OCI-LY7 (cell line): ENCODE measurements at regions not wholly inside any gene's neighbourhood (a gene's known extent, or its start where the extent isn't known, plus 50 kb on each side); places are given as distances from the start of the nearest gene placed in this dataset.

Experiments
- BruUV-seq: library from RNA; stranded (reverse); fragments of 400-500 nt; replicated peaks from 2 replicates; lab custom pipeline; 2021; lab: Mats Ljungman, UMichigan
- CTCF ChIA-PET: fragments of 300-600 bp; sonication (Branson Sonifier 250); formaldehyde crosslinking; loops from one replicate; lab custom pipeline; 2022; ENCODE audit warnings: antibody characterized with exemption; ENCODE audit not compliant: unreplicated experiment; lab: Charles Lee
- POLR2A ChIA-PET: fragments of 300-600 bp; sonication (Branson Sonifier 250); formaldehyde crosslinking; loops from one replicate; lab custom pipeline; 2022; ENCODE audit warnings: antibody characterized with exemption; lab: Charles Lee
- DNase-seq: peaks from one replicate; pipeline ENCODE4 v3.0.0-alpha.2; 2015; ENCODE audit warnings: low spot score
- H2AFZ ChIP-seq: fragments of 200-600 bp; sonication (generic), shearing (Covaris generic); 2 replicates; pipeline ENCODE4 v1.6.1; 2014; ENCODE audit warnings: mild to moderate bottlenecking, antibody characterized with exemption, low read length, moderate library complexity
- H3K27ac ChIP-seq: fragments of 200-600 bp; sonication (generic); 2 replicates; pipeline ENCODE4 v1.5.1; 2014; ENCODE audit warnings: mixed run types, low read depth, mild to moderate bottlenecking, moderate library complexity, low read length, inconsistent platforms; ENCODE audit not compliant: poor library complexity, severe bottlenecking
- H3K36me3 ChIP-seq: fragments of 200-600 bp; sonication (generic); 2 replicates; pipeline ENCODE4 v1.6.1; 2014; ENCODE audit warnings: mild to moderate bottlenecking, antibody characterized with exemption, low read length, moderate library complexity, mixed read lengths; ENCODE audit not compliant: insufficient read depth
- H3K4me1 ChIP-seq: fragments of 200-600 bp; sonication (generic); 2 replicates; pipeline ENCODE4 v1.5.1; 2014; ENCODE audit warnings: mild to moderate bottlenecking, low read length; ENCODE audit not compliant: insufficient read depth, poor library complexity, severe bottlenecking
- H3K4me2 ChIP-seq: fragments of 200-600 bp; sonication (generic); 2 replicates; pipeline ENCODE4 v1.6.1; 2014; ENCODE audit warnings: mild to moderate bottlenecking, low read length
- H3K4me3 ChIP-seq: fragments of 200-600 bp; sonication (generic); 2 replicates; pipeline ENCODE4 v1.5.1; 2014; ENCODE audit warnings: mild to moderate bottlenecking, low read depth, low read length; ENCODE audit not compliant: poor library complexity, severe bottlenecking
- H3K79me2 ChIP-seq: fragments of 200-600 bp; sonication (generic); 2 replicates; pipeline ENCODE4 v1.6.1; 2016; ENCODE audit warnings: low read depth, mild to moderate bottlenecking, low read length, moderate library complexity, mixed read lengths; ENCODE audit not compliant: insufficient read depth
- H3K9me2 ChIP-seq: fragments of 200-600 bp; sonication (generic); 2 replicates; pipeline ENCODE4 v1.6.1; 2016; ENCODE audit warnings: mild to moderate bottlenecking, low read length, mixed read lengths; ENCODE audit not compliant: insufficient read depth
- H3K9me3 ChIP-seq: fragments of 200-600 bp; sonication (generic); 2 replicates; pipeline ENCODE4 v1.6.1; 2014; ENCODE audit warnings: mild to moderate bottlenecking, mixed run types, low read length, mixed read lengths
- H4K20me1 ChIP-seq: fragments of 200-600 bp; sonication (generic); 2 replicates; pipeline ENCODE4 v1.6.1; 2014; ENCODE audit warnings: mild to moderate bottlenecking, antibody characterized with exemption, low read length, moderate library complexity, mixed read lengths; ENCODE audit not compliant: insufficient read depth
- EZH2phosphoT487 ChIP-seq: fragments of 200-600 bp; sonication (generic); IDR thresholded peaks from 2 replicates; pipeline ENCODE4 v1.6.1; 2018; ENCODE audit warnings: low read depth, borderline replicate concordance, mild to moderate bottlenecking, mixed run types, antibody characterized with exemption, low read length, moderate library complexity, mixed read lengths
- intact Hi-C: fragments of 100-400 bp; cut with micrococcal nuclease; formaldehyde crosslinking; loops from one replicate; pipeline ENCODE4 v1.10.0; 2022; ENCODE audit not compliant: unreplicated experiment
- TF ChIP-seq, protein P1 (sequence below): fragments of 200-600 bp; sonication (generic); conservative IDR thresholded peaks from 2 replicates; pipeline ENCODE4 v1.5.1; 2014; ENCODE audit warnings: mild to moderate bottlenecking, antibody characterized with exemption, low read length, moderate library complexity, mixed read lengths

- Histone ChIP-seq H3K27ac (no peak overlapping the region), H3K9me2 (no peaks in the 10 kb centered on the region), H3K4me3 (no peak overlapping the region), H3K9me3 (no peaks in the 10 kb centered on the region), H3K79me2 (no peaks in the 10 kb centered on the region), H3K4me2 (no peak overlapping the region), H4K20me1 (no peaks in the 10 kb centered on the region), H3K36me3 (no peaks in the 10 kb centered on the region), H2AFZ (no peak overlapping the region), H3K4me1 (no peaks in the 10 kb centered on the region)
- TF ChIP-seq, protein P1, sequence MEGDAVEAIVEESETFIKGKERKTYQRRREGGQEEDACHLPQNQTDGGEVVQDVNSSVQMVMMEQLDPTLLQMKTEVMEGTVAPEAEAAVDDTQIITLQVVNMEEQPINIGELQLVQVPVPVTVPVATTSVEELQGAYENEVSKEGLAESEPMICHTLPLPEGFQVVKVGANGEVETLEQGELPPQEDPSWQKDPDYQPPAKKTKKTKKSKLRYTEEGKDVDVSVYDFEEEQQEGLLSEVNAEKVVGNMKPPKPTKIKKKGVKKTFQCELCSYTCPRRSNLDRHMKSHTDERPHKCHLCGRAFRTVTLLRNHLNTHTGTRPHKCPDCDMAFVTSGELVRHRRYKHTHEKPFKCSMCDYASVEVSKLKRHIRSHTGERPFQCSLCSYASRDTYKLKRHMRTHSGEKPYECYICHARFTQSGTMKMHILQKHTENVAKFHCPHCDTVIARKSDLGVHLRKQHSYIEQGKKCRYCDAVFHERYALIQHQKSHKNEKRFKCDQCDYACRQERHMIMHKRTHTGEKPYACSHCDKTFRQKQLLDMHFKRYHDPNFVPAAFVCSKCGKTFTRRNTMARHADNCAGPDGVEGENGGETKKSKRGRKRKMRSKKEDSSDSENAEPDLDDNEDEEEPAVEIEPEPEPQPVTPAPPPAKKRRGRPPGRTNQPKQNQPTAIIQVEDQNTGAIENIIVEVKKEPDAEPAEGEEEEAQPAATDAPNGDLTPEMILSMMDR, result no peak
- TF ChIP-seq EZH2phosphoT487, result no peak
- POLR2A ChIA-PET, result no interaction called here
- DNase-seq, result no peak
- no TSS peak for BruUV-seq
- CTCF ChIA-PET, result no interaction called here
- intact Hi-C loops, result no loop called here
Observed at GRCh38 chr12:18932211-18932610, 194.3 kb downstream of the CAPZA3 start.

- Histone ChIP-seq H3K79me2 (no peaks in the 10 kb centered on the region), H3K36me3 (no peaks in the 10 kb centered on the region), H3K9me2 (no peaks in the 10 kb centered on the region), H3K4me1 (no peaks in the 10 kb centered on the region), H3K4me2 (no peak overlapping the region), H3K27ac (no peak overlapping the region), H3K9me3 (no peaks in the 10 kb centered on the region), H2AFZ (no peak overlapping the region), H3K4me3 (no peak overlapping the region), H4K20me1 (no peaks in the 10 kb centered on the region)
- CTCF ChIA-PET, result no interaction called here
- BruUV-seq, result no TSS peak
- POLR2A ChIA-PET, result no interaction called here
- TF ChIP-seq, protein P1, result no peak
- TF ChIP-seq EZH2phosphoT487, result no peak
- no peak for DNase-seq
- intact Hi-C loops, result no loop called here
Observed at GRCh38 chr12:18932715-18933114, 194.8 kb downstream of the CAPZA3 start.

DNA sequence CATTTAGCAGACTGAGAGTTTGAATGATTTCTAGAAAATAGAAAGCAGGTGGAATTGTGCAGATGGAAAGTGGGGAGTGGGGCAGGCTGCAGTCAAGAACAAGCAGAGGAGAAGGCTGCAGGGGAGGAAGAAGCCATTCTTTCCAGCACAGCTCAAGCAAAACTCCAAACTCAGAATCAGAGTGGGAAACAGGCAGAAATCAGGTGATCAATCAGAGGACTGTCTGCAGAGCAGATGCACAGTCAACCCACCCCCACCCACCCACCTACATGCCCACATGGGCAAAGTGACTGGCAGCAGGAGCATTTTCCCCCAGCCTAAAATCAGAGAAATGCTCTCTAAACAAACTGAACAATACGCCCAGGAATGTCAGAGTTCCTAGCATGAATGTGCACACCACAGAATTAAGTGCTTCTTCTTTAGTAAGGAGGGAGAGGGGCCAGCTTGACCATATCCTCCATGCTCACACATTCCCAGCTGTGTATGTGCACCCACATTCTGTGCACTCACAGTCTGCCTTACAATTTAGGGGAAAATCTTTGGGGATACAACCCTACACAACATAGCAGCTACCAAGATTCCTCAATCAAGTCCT, 194.1 kb upstream of the PLEKHA5 start:
- H3K79me2 ChIP-seq, result no peaks in the 10 kb centered on the region
- no peak for DNase-seq
- H3K27ac ChIP-seq, result no peak overlapping the region
- no peaks in the 10 kb centered on the region for H3K9me2 ChIP-seq
- H3K36me3 ChIP-seq, result no peaks in the 10 kb centered on the region
- ChIA-PET CTCF (no interaction called here), POLR2A (interaction anchor here (0.6 kb wide), 1 partner anchor 54 kb away, joined by 3 read pairs; no protein-coding TSS in a partner anchor)
- H3K4me2 ChIP-seq, result no peak overlapping the region
- H4K20me1 ChIP-seq, result no peaks in the 10 kb centered on the region
- H3K4me3 ChIP-seq, result no peak overlapping the region
- H3K4me1 ChIP-seq, result no peaks in the 10 kb centered on the region
- intact Hi-C loops, result no loop called here
- H3K9me3 ChIP-seq, result no peaks in the 10 kb centered on the region
- BruUV-seq, result no TSS peak
- no peak overlapping the region for H2AFZ ChIP-seq
- TF ChIP-seq, protein P1, result no peak
- TF ChIP-seq EZH2phosphoT487, result no peak
